ENCODE measurements at regions not wholly inside any gene's neighbourhood (a gene's known extent, or its start where the extent isn't known, plus 50 kb on each side); places are given as distances from the start of the nearest gene placed in this dataset.
"Not testable (repeated sequence)": the region's sequence is repeated elsewhere in the genome, so short reads cannot be mapped to it uniquely, and the experiment has no call there.

- TF ChIP-seq CTCF (optimal IDR thresholded peaks at IDR 0.05 in 1 of 3, IDR thresholded peaks at IDR 0.05 in 1 of 3, conservative IDR thresholded peaks at IDR 0.05 in 1 of 3; ENCODE audit: extremely low read depth in 1 of 3, insufficient read depth in 2 of 3, low read length in 3 of 3) (no peak), EZH2 (IDR thresholded peaks at IDR 0.05; ENCODE audit: low read length) (no peak)
- Histone ChIP-seq H3K27ac (ENCODE audit: control insufficient read depth, insufficient read depth, low read length) (no peak overlapping the region), H3K36me3 (ENCODE audit: control insufficient read depth in 2 of 2, extremely low read depth in 1 of 2, insufficient read depth in 2 of 2, low read length in 2 of 2) (no peaks in the 10 kb centered on the region), H3K9me1 (ENCODE audit: control insufficient read depth, extremely low read depth, insufficient read depth, low read length) (no peaks in the 10 kb centered on the region), H3K4me2 (ENCODE audit: control insufficient read depth, extremely low read depth, insufficient read depth, low read depth, low read length) (no peak overlapping the region), H2AFZ (ENCODE audit: control insufficient read depth, low read length) (no peak overlapping the region), H4K20me1 (ENCODE audit: control insufficient read depth, extremely low read depth, insufficient read depth, low read length) (no peaks in the 10 kb centered on the region), H3K9me3 (ENCODE audit: control insufficient read depth, low read depth, low read length) (peaks cover 2% of the 10 kb centered on the region), H3K9ac (ENCODE audit: control insufficient read depth, extremely low read depth, insufficient read depth, low read length) (no peak overlapping the region), H3K27me3 (ENCODE audit: control insufficient read depth, extremely low read depth, insufficient read depth, low read length) (no peaks in the 10 kb centered on the region), H3K4me1 (ENCODE audit: control insufficient read depth, extremely low read depth, insufficient read depth, low read length) (no peaks in the 10 kb centered on the region), H3K4me3 (ENCODE audit: control insufficient read depth in 2 of 3, extremely low read depth in 1 of 3, insufficient read depth in 2 of 3, low read depth in 1 of 3, low read length in 3 of 3) (no peak overlapping the region), H3K79me2 (ENCODE audit: control insufficient read depth, insufficient read depth, low read length) (no peaks in the 10 kb centered on the region)
- no peak for FAIRE-seq
- dilution Hi-C loops (cut with MboI; ENCODE audit: extremely low pct_ligation_motif_present, low sequenced_read_pairs) = no loop called here
- no peak for DNase-seq (ENCODE audit: low read depth, low spot score)
Measured at GRCh38 chr12:131223171-131223761, 269.6 kb downstream of the ADGRD1 start.

GRCh38 chr12:131223791-131224225 is 270.1 kb downstream of the ADGRD1 start:
- Histone ChIP-seq H3K9ac (ENCODE audit: control insufficient read depth, extremely low read depth, insufficient read depth, low read length) (no peak overlapping the region), H3K79me2 (ENCODE audit: control insufficient read depth, insufficient read depth, low read length) (no peaks in the 10 kb centered on the region), H3K4me2 (ENCODE audit: control insufficient read depth, extremely low read depth, insufficient read depth, low read depth, low read length) (no peak overlapping the region), H3K27ac (ENCODE audit: control insufficient read depth, insufficient read depth, low read length) (no peak overlapping the region), H4K20me1 (ENCODE audit: control insufficient read depth, extremely low read depth, insufficient read depth, low read length) (no peaks in the 10 kb centered on the region), H3K4me1 (ENCODE audit: control insufficient read depth, extremely low read depth, insufficient read depth, low read length) (no peaks in the 10 kb centered on the region), H3K36me3 (ENCODE audit: control insufficient read depth in 2 of 2, extremely low read depth in 1 of 2, insufficient read depth in 2 of 2, low read length in 2 of 2) (no peaks in the 10 kb centered on the region), H3K4me3 (ENCODE audit: control insufficient read depth in 2 of 3, extremely low read depth in 1 of 3, insufficient read depth in 2 of 3, low read depth in 1 of 3, low read length in 3 of 3) (no peak overlapping the region), H3K9me3 (ENCODE audit: control insufficient read depth, low read depth, low read length) (peaks cover 2% of the 10 kb centered on the region), H2AFZ (ENCODE audit: control insufficient read depth, low read length) (no peak overlapping the region), H3K9me1 (ENCODE audit: control insufficient read depth, extremely low read depth, insufficient read depth, low read length) (no peaks in the 10 kb centered on the region), H3K27me3 (ENCODE audit: control insufficient read depth, extremely low read depth, insufficient read depth, low read length) (no peaks in the 10 kb centered on the region)
- no peak for DNase-seq (ENCODE audit: low read depth, low spot score)
- TF ChIP-seq EZH2 (IDR thresholded peaks at IDR 0.05; ENCODE audit: low read length) = no peak
- TF ChIP-seq CTCF (optimal IDR thresholded peaks at IDR 0.05 in 1 of 3, IDR thresholded peaks at IDR 0.05 in 1 of 3, conservative IDR thresholded peaks at IDR 0.05 in 1 of 3; ENCODE audit: extremely low read depth in 1 of 3, insufficient read depth in 2 of 3, low read length in 3 of 3) = no peak
- dilution Hi-C loops (cut with MboI; ENCODE audit: extremely low pct_ligation_motif_present, low sequenced_read_pairs) = no loop called here
- FAIRE-seq = no peak

GRCh38 chr12:131224226-131225065 is 270.7 kb downstream of the ADGRD1 start:
- H2AFZ ChIP-seq (ENCODE audit: control insufficient read depth, low read length); H3K27me3 ChIP-seq (ENCODE audit: control insufficient read depth, extremely low read depth, insufficient read depth, low read length); H3K9ac ChIP-seq (ENCODE audit: control insufficient read depth, extremely low read depth, insufficient read depth, low read length); H3K4me1 ChIP-seq (ENCODE audit: control insufficient read depth, extremely low read depth, insufficient read depth, low read length); dilution Hi-C loops (cut with MboI; ENCODE audit: extremely low pct_ligation_motif_present, low sequenced_read_pairs); H3K9me1 ChIP-seq (ENCODE audit: control insufficient read depth, extremely low read depth, insufficient read depth, low read length); H3K36me3 ChIP-seq (ENCODE audit: control insufficient read depth in 2 of 2, extremely low read depth in 1 of 2, insufficient read depth in 2 of 2, low read length in 2 of 2); FAIRE-seq; H3K4me3 ChIP-seq (ENCODE audit: control insufficient read depth in 2 of 3, extremely low read depth in 1 of 3, insufficient read depth in 2 of 3, low read depth in 1 of 3, low read length in 3 of 3); DNase-seq (ENCODE audit: low read depth, low spot score); H3K79me2 ChIP-seq (ENCODE audit: control insufficient read depth, insufficient read depth, low read length); H3K4me2 ChIP-seq (ENCODE audit: control insufficient read depth, extremely low read depth, insufficient read depth, low read depth, low read length); H3K9me3 ChIP-seq (ENCODE audit: control insufficient read depth, low read depth, low read length); H3K27ac ChIP-seq (ENCODE audit: control insufficient read depth, insufficient read depth, low read length); H4K20me1 ChIP-seq (ENCODE audit: control insufficient read depth, extremely low read depth, insufficient read depth, low read length): not testable (repeated sequence)

- H3K9me3 ChIP-seq (ENCODE audit: control insufficient read depth, low read depth, low read length); H3K27me3 ChIP-seq (ENCODE audit: control insufficient read depth, extremely low read depth, insufficient read depth, low read length); H3K4me1 ChIP-seq (ENCODE audit: control insufficient read depth, extremely low read depth, insufficient read depth, low read length); H4K20me1 ChIP-seq (ENCODE audit: control insufficient read depth, extremely low read depth, insufficient read depth, low read length); dilution Hi-C loops (cut with MboI; ENCODE audit: extremely low pct_ligation_motif_present, low sequenced_read_pairs); H3K79me2 ChIP-seq (ENCODE audit: control insufficient read depth, insufficient read depth, low read length); H3K4me2 ChIP-seq (ENCODE audit: control insufficient read depth, extremely low read depth, insufficient read depth, low read depth, low read length); H3K36me3 ChIP-seq (ENCODE audit: control insufficient read depth in 2 of 2, extremely low read depth in 1 of 2, insufficient read depth in 2 of 2, low read length in 2 of 2); H3K27ac ChIP-seq (ENCODE audit: control insufficient read depth, insufficient read depth, low read length); DNase-seq (ENCODE audit: low read depth, low spot score); FAIRE-seq; H3K4me3 ChIP-seq (ENCODE audit: control insufficient read depth in 2 of 3, extremely low read depth in 1 of 3, insufficient read depth in 2 of 3, low read depth in 1 of 3, low read length in 3 of 3); H3K9ac ChIP-seq (ENCODE audit: control insufficient read depth, extremely low read depth, insufficient read depth, low read length); H3K9me1 ChIP-seq (ENCODE audit: control insufficient read depth, extremely low read depth, insufficient read depth, low read length); H2AFZ ChIP-seq (ENCODE audit: control insufficient read depth, low read length): not testable (repeated sequence)
Measured at GRCh38 chr12:131225066-131225380, 271.3 kb downstream of the ADGRD1 start.

Measured in keratinocyte (primary cell).